ENCODE measurements at regions not wholly inside any gene's neighbourhood (a gene's known extent, or its start where the extent isn't known, plus 50 kb on each side); places are given as distances from the start of the nearest gene placed in this dataset.

DNA sequence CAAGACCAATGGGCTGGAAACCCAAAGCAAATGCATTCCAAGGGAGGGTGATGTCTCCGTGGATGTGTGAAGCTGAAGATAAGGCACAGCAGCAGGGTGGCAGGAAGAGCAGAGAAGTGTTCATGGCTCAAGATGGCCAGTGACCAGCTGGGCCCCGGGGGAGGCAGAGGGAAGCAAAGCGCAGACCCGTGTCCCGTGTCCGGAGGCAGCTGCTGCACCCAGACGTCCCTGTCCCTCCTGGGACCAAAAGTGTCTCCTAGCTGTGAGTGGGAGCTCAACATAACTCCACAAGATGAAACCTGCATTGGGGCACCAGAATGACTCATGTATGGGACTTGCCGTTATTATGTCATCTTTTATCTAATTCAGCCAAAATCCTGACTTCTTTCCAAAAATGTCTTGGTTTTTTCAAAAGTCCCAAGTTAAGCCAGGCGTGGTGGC, 118.2 kb downstream of the RIPK4 start:
- TF ChIP-seq EZH2 (IDR thresholded peaks at IDR 0.05; ENCODE audit: borderline replicate concordance, low read length) (no peak), CTCF (conservative IDR thresholded peaks at IDR 0.05 in 1 of 2, IDR thresholded peaks at IDR 0.05 in 1 of 2; ENCODE audit: extremely low read depth in 1 of 2, insufficient read depth in 1 of 2, low read depth in 1 of 2, low read length in 2 of 2) (no peak)

Measured in mammary epithelial cell (primary cell).